OCI-LY3 (cell line): ENCODE measurements at regions not wholly inside any gene's neighbourhood (a gene's known extent, or its start where the extent isn't known, plus 50 kb on each side); places are given as distances from the start of the nearest gene placed in this dataset.

ENCODE experiments used
- EZH2phosphoT487 ChIP-seq: fragments of 200-600 bp; shearing (Covaris generic); IDR thresholded peaks from 2 replicates; pipeline ENCODE4 v1.6.1; 2018; ENCODE audit warnings: antibody characterized with exemption, mixed run types, low read depth
- TF ChIP-seq, protein P1 (sequence below): fragments of 200-600, 300-600 bp; sonication (generic); IDR thresholded peaks from 2 replicates; pipeline ENCODE4 v1.5.1; 2014; ENCODE audit warnings: antibody characterized with exemption, low read length, low read depth

DNA sequence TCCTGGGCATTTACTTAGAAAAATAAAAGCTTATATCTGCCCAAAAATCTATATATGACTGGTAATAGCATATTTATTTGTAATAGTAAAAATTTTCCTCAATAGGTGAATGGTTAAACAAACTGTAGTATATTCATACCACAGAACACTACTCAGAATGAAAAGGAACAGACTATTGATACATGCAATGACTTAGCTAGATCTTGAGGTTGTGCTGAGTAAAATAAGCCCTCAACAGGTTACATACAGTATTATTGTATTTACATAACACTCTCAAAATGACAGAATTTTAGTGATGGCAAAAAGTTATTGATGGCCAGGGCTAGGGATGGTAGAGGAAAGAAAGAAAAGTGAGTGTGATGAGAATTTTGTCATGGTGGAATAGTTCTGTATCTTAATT, 178.4 kb downstream of the BMP4 start:
- TF ChIP-seq EZH2phosphoT487 = no peak
- TF ChIP-seq, protein P1, sequence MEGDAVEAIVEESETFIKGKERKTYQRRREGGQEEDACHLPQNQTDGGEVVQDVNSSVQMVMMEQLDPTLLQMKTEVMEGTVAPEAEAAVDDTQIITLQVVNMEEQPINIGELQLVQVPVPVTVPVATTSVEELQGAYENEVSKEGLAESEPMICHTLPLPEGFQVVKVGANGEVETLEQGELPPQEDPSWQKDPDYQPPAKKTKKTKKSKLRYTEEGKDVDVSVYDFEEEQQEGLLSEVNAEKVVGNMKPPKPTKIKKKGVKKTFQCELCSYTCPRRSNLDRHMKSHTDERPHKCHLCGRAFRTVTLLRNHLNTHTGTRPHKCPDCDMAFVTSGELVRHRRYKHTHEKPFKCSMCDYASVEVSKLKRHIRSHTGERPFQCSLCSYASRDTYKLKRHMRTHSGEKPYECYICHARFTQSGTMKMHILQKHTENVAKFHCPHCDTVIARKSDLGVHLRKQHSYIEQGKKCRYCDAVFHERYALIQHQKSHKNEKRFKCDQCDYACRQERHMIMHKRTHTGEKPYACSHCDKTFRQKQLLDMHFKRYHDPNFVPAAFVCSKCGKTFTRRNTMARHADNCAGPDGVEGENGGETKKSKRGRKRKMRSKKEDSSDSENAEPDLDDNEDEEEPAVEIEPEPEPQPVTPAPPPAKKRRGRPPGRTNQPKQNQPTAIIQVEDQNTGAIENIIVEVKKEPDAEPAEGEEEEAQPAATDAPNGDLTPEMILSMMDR = no peak
